Esophagus (tissue), 2 donors: ENCODE measurements at regions not wholly inside any gene's neighbourhood (a gene's known extent, or its start where the extent isn't known, plus 50 kb on each side); places are given as distances from the start of the nearest gene placed in this dataset.

Experiments used
- H3K27ac ChIP-seq, 2 donors: one replicate each; pipeline ENCODE4 v1.5.1; 2013; ENCODE audit warnings: low read depth in 2 of 2, mild to moderate bottlenecking in 2 of 2, inconsistent platforms in 1 of 2, low read length in 1 of 2, moderate library complexity in 1 of 2
- H3K27me3 ChIP-seq, 2 donors: one replicate each; pipeline ENCODE4 v1.6.1; 2013; ENCODE audit warnings: low read length in 2 of 2, control low read depth in 1 of 2, mild to moderate bottlenecking in 1 of 2; ENCODE audit not compliant: insufficient read depth in 2 of 2, control insufficient read depth in 1 of 2
- H3K36me3 ChIP-seq, 2 donors: one replicate each; pipeline ENCODE4 v1.6.1; 2013; ENCODE audit warnings: low read length in 1 of 2; ENCODE audit not compliant: control insufficient read depth in 2 of 2, insufficient read depth in 2 of 2
- H3K4me1 ChIP-seq, 2 donors: one replicate each; pipeline ENCODE4 v1.6.1; 2013; ENCODE audit warnings: low read length in 1 of 2; ENCODE audit not compliant: control insufficient read depth in 2 of 2, insufficient read depth in 2 of 2
- H3K4me3 ChIP-seq, 2 donors: one replicate each; pipeline ENCODE4 v1.5.1; 2013; ENCODE audit warnings: low read length in 2 of 2, mild to moderate bottlenecking in 2 of 2, low read depth in 1 of 2, moderate library complexity in 1 of 2
- H3K9me3 ChIP-seq, 2 donors: one replicate each; pipeline ENCODE4 v1.6.1; 2013; ENCODE audit warnings: mild to moderate bottlenecking in 2 of 2, low read depth in 1 of 2, low read length in 1 of 2, moderate library complexity in 1 of 2; ENCODE audit not compliant: control insufficient read depth in 2 of 2, insufficient read depth in 1 of 2
- WGBS, 2 donors: extraction: QIAGEN DNeasy Blood & Tissue Kit; methylation state at CpG; one replicate each; pipeline ENCODE4 v1.1.7; 2013; 5-methylcytosine and 5-hydroxymethylcytosine counted together
- donor health status: healthy with polysubstance abuse.
- donor health status: Bipolar disorder and iron deficiency.

DNA sequence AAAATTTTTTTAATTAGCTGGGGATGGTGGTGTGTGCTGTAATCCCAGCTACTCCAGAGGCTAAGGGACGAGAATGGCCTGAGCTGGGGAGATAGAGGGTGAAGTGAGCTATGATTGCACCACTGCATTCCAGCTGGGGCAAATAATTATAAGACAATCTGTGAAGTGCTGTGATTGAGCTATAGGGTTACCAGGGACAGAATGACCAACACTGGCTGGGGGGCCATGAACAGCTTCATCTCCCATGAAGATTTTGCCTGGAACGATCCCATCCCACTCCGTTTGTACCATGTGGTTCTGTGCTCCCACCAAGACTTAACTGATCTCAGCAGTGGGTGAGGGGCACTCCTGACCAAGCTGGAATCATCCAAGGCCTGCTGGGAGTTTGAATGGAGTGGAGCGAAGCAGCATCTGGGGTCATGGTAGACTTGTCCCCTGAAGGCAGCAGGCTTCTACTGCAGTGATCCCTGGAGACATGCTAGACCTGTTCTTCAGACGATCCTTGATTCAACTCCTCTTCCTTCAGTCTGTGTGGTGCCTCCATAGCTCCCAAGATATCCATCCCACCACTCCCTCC is 53.6 kb upstream of the CTPS1 start:
- Histone ChIP-seq H3K4me3 (no peak overlapping the region), H3K36me3 (no peaks in the 10 kb centered on the region), H3K27ac (no peak overlapping the region), H3K4me1 (peaks cover 0 to 11% of the 10 kb centered on the region in 2 donors), H3K9me3 (no peaks in the 10 kb centered on the region), H3K27me3 (no peaks in the 10 kb centered on the region)
- 86 to 92% methylated on average over 5 of the region's 5 CpGs for WGBS, 2 donors

DNA sequence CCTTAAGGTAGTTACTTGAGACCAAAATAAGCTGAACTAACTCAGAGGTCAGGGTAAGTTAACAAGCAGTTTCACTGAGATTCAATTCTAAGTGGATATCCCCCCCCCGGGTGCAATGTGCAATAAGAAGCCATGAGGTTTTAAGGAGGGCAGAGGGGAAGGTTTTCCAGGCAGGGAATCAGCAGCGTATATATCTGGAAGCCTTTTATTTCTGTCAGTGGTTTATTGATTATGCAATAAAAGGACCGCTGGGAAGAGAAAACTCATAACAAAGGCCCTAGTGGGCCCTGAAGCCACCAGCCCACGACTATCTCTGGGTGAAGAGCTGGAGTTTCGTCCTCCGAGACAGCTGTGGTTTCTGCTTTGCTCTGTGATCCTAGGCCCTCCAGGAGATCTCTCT is 53.1 kb upstream of the CTPS1 start:
- H3K27ac ChIP-seq: no peak overlapping the region
- no peak overlapping the region for H3K4me3 ChIP-seq
- H3K27me3 ChIP-seq: no peaks in the 10 kb centered on the region
- peaks cover 0 to 11% of the 10 kb centered on the region in 2 donors for H3K4me1 ChIP-seq
- H3K9me3 ChIP-seq: no peaks in the 10 kb centered on the region
- no peaks in the 10 kb centered on the region for H3K36me3 ChIP-seq
- 76 to 85% methylated on average over 6 of the region's 6 CpGs for WGBS, 2 donors

GRCh38 chr1:40927781-40928180 is 51.7 kb upstream of the CTPS1 start:
- Histone ChIP-seq H3K36me3 (no peaks in the 10 kb centered on the region), H3K27ac (no peak overlapping the region), H3K9me3 (no peaks in the 10 kb centered on the region), H3K4me3 (no peak overlapping the region), H3K27me3 (no peaks in the 10 kb centered on the region), H3K4me1 (peaks cover 0 to 15% of the 10 kb centered on the region in 2 donors)
- WGBS, 2 donors: 94% methylated on average over 4 of the region's 4 CpGs

- Histone ChIP-seq H3K36me3 (no peaks in the 10 kb centered on the region), H3K9me3 (no peaks in the 10 kb centered on the region), H3K27ac (no peak overlapping the region), H3K27me3 (no peaks in the 10 kb centered on the region), H3K4me3 (no peak overlapping the region), H3K4me1 (peaks cover 0 to 12% of the 10 kb centered on the region in 2 donors)
- WGBS, 2 donors: 98% methylated on average over 2 of the region's 2 CpGs
These were observed 50.8 kb upstream of the CTPS1 start for GRCh38 chr1:40928699-40929098.

- no peaks in the 10 kb centered on the region for H3K9me3 ChIP-seq
- 89 to 90% methylated on average over 1 of the region's 1 CpG for WGBS, 2 donors
- H3K4me1 ChIP-seq: peaks cover 0 to 12% of the 10 kb centered on the region in 2 donors
- no peak overlapping the region for H3K4me3 ChIP-seq
- no peaks in the 10 kb centered on the region for H3K27me3 ChIP-seq
- no peak overlapping the region for H3K27ac ChIP-seq
- H3K36me3 ChIP-seq: no peaks in the 10 kb centered on the region
These were observed 50.3 kb upstream of the CTPS1 start for GRCh38 chr1:40929155-40929554.
